Activated CD8-positive, alpha-beta memory T cell treated with anti-CD3 and anti-CD28 coated beads for 36 hours (primary cell): ENCODE measurements at regions not wholly inside any gene's neighbourhood (a gene's known extent, or its start where the extent isn't known, plus 50 kb on each side); places are given as distances from the start of the nearest gene placed in this dataset.

Experiments
- CTCF ChIA-PET: fragments of 350-600 bp; sonication (Branson Sonifier 250); formaldehyde crosslinking; loops from one replicate; lab custom pipeline; 2021; ENCODE audit warnings: antibody characterized with exemption; lab: Charles Lee
- POLR2A ChIA-PET: fragments of 350-600 bp; sonication (Branson Sonifier 250); formaldehyde crosslinking; loops from one replicate; lab custom pipeline; 2021; ENCODE audit warnings: antibody characterized with exemption; lab: Charles Lee

DNA sequence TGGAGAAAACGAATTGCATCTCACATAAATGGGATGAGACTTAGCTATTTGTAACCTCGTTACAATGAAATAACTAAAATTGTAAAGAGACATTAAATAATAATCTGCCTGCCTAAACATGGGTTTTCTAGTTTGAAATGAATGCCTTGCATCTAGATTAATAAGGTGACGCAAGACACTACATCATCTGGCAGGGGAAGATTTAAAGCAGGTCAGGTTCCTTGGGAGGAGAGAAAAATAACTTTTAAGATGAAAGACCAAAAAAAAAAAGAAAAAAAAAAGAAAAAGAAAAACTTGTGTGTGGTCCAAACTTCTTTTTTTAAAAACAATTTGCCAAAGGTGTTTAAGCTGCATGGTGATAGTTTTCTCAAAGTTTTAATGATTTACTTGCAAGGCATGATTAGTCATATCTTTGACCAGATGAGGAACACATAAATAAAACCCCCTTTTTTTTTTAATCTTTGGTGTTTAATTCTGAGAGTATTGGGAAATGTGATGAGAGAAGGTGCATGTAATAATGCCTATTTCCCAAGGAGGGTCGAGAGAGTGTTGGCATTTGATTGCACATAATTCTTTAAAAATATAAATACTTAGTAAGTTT lies 122.9 kb upstream of the ADAMTSL1 start:
- POLR2A ChIA-PET: no interaction called here

DNA sequence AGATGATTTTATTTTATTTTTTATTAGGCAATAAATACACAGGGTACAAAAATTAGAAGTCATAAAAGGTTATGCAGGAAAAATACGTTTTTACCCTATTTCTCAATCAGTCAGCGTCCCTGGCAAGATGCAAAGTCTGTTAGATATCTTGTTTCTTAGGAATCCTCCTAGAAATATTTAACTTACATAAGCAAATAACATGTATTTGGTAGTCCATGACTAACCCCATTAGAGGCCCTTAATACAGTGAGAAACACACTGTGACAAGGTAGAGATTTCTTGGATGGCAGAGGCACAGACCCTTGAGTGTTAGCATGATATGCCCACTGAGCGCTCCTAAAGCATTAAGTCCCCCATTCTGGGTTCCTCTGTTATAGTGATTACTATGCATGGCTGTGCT lies 121.2 kb upstream of the ADAMTSL1 start:
- ChIA-PET CTCF (no interaction called here), POLR2A (no interaction called here)

More for the DNA sequence above, 122.9 kb upstream of the ADAMTSL1 start:
- CTCF ChIA-PET: no interaction called here

DNA sequence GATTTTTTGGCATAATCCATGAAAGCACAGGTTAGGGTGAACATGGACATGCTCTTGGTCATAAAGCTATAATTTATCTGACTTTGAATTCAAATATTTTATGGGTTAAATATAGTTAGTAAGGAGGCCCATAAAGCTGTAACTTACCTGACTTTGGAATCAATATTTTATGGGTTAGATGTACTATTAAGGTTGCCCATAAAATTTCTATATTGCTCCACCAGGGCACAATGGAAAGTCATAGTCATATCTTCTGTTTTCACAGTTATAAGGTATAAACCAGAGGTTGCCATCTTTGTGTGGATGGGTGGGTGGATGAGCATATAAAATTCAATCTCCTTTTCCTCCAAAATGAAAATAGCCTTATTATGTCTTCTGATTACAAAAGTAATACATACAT lies 120.5 kb upstream of the ADAMTSL1 start:
- ChIA-PET POLR2A (no interaction called here), CTCF (no interaction called here)

DNA sequence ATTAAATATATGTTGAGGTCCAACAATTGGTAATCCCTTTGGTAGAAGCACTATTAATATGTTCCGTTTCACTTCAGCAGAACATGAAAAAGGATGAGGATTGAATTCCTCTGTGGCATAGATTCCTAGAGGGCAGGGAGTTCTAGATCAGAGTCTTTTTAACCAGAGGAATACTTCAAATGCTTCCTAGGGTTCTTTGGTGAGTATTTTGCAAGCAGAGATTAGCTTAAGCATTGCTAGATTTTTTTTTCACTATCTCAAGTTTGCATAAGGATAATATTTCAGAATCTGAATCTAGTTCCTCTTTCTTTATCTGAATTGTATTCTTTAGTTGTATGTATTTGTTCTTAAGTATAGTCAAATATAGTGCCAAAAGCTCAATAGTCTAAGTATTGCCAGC lies 116.6 kb upstream of the ADAMTSL1 start:
- POLR2A ChIA-PET: no interaction called here
- CTCF ChIA-PET: no interaction called here

DNA sequence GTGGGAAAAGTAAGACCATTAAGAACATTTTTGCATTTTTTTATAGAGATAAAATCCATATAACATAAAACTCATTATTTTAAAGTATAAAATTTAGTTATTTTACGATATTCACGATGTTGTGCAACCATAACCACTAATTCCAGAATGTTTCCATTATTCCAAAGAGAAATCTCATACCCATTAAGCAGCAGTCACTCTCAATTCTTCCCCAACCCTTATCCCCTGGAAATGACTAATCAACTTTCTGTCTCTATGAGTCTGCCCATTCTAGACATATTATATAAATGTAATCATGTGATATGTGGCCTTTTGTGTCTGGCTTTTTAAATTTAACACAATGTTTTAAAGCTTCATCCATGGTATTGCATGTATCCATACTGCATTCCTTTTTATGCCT lies 115.6 kb upstream of the ADAMTSL1 start:
- ChIA-PET POLR2A (no interaction called here), CTCF (no interaction called here)

DNA sequence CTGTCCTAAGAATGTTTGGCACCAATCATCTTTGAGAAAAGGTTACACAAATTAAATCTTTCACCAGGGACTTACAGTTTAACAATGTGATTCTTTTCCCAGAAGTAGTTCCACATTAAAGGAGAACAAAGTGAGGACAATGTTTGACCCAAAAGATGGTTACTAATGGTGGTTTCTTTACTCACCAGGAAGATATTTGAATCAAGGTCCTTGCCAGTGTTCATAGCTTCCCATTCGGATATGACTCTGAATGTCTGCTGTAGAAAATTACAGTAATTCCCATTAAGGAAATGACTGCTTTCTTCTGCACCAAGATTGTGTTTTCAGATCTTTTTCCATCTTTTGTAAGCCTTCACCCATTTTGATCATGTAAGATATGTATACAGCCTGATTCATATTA lies 114.6 kb upstream of the ADAMTSL1 start:
- ChIA-PET CTCF (no interaction called here), POLR2A (no interaction called here)

DNA sequence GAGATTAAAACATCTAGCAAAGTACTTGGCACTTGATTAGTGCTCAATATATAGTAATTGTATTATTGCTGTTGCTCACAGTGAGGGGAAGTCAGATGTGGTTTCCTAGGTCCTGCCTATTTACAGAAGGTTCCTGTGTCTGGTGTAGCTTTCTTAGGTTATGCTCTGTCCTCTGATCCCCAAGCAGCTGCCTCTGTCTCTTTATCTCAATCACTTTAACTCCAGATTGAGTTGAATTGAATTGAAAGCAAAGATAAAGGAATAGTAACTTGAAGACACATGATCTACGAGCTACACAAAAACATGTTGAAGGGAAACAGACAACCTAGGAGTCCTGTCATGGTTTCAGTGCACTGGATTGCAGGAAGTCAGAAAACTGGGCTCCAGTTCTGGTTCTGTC lies 113.9 kb upstream of the ADAMTSL1 start:
- CTCF ChIA-PET: no interaction called here
- POLR2A ChIA-PET: no interaction called here

DNA sequence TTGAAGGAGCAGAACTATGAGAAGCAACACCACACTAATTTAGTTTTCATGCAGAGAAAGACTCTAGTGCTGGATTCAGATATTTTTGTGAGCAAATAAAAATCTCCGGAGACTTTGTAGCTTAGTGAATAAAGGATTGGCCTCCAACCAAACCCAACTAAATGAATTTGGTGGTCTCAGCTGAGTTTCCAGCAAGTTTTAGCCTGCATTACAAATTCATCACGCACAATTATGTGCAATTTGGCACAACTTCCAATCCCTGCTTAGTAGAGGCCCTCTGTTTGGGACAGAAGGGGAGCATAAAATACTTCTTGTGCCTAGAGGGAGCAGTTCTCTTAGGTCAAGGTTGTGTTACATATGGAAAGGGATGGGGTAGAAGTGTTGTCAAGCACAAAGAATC lies 112.3 kb upstream of the ADAMTSL1 start:
- CTCF ChIA-PET: no interaction called here
- POLR2A ChIA-PET: no interaction called here

DNA sequence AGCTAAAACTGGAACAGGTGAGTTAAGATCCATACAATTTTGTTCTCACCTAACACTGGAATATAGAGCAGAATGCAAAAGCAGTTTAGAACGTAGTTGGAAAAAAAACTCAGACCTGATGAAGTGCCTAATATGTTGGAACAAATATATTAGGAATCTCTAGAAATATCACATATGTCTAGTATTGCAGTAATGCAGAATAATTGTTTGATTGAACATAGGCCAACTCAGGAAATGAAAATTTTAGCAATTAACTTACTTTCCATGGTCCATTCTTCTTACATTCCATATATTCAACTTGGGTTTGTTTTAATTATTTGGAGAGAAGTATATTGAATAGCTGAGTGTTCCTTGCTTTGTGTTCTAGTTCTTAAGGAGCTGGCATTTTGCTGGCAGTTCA lies 111.8 kb upstream of the ADAMTSL1 start:
- ChIA-PET POLR2A (no interaction called here), CTCF (no interaction called here)

DNA sequence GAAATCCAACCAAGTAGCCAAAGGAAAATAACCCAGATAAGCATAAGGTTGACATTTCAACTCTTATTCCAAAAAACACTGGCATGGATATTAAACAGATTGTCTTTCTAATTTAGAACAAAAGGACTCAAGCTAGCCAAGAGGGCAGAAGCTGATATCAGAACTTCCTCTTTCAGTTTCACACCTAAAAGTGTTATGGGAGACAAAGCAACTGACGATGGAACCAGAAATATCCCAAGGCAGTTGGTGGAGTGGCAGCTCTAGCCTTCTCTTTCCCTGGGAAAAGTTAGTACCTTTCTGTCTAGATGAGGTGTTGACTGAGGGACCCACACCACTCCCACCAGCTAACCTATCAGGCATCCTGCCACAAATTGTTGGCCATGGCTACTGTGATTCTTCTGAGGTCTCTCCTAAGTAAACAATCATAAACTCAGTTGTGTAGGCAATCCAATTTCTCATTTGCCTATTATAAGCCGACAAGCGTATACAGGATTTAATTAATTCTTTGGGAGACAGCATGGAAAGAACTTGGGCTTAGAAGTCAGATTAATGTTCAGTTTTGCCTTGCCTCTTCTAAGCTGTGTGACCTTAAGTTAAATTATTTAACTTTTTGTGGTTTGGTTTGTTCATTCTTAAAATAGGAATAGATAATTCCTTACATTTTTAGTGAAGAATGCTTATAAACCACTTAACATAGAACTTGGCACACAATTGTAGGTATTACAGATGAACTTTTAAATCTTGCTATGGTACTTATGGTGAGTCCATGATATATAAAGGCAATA lies 110.9 kb upstream of the ADAMTSL1 start:
- ChIA-PET CTCF (no interaction called here), POLR2A (no interaction called here)

DNA sequence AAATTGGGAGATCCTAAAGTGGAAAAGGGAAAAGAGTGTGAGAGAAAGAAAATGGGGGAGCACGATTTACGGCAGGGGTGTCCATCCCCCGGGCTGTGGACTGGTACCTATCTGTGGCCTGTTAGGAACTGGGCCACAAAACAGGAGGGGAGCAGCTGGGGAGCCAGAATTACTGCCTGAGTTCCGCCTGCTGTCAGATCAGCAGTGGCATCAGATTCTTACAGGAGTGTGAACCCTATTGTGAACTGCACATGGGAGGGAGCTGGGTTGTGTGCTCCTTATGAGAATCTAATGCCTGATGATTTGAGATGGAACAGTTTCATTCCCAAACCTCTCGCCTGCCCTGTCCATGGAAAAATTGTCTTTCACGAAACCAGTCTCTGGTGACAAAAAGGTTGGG lies 108.3 kb upstream of the ADAMTSL1 start:
- ChIA-PET POLR2A (no interaction called here), CTCF (no interaction called here)

DNA sequence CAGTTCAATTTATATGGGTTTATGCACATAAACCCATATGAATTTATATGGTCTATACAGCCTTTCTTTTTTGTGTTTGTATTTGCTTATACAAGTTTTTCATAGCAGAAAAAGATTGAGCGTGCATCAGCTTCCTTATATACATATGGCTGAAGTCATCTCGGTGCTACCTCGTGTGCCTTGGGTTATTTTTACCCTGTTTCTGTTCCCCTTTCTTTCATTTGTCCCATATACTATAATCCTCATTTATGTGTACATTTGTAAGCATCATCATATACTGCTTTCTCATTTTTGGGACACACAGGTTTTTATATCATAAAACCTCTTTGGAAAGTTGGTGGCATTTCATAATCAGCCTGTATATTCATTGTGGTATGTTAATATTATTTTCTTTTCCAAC lies 107.8 kb upstream of the ADAMTSL1 start:
- POLR2A ChIA-PET: no interaction called here
- CTCF ChIA-PET: no interaction called here

DNA sequence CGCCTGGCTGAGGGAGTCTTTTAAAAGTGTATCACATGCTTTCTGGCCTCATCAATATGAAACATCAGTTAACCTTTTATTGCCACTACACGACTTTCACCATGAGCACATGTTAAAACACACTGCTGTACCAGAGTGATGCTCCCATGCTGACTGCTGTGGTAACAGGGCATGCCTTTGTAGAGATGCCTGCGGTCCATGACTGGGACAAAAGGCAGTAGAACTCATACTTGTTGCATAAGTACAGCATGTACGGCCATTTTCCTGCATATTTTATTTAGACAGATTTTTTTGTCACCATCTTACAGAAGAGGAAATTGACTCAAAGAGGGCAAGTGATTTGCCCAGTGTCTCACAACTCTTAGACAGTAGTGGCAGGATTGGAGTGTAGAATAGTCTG lies 105.7 kb upstream of the ADAMTSL1 start:
- ChIA-PET POLR2A (no interaction called here), CTCF (no interaction called here)

DNA sequence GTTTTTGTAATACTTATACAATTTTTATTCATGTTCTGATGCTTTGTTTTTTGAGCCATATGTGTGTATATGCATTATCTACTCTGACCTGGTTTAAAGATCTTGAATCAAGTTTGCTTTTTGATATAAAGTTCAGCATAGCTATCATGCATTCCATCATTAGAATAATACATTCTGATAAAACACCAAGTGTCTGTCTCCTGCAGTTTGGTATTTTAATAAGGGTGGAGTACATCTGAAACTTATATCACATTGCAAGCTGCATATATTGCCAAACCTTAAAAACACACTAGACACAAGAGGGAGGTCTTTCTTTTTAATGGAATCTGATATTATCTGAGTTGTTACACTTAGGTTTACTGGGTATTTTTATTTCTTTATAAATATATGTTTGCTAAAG lies 102.8 kb upstream of the ADAMTSL1 start:
- ChIA-PET CTCF (no interaction called here), POLR2A (no interaction called here)

DNA sequence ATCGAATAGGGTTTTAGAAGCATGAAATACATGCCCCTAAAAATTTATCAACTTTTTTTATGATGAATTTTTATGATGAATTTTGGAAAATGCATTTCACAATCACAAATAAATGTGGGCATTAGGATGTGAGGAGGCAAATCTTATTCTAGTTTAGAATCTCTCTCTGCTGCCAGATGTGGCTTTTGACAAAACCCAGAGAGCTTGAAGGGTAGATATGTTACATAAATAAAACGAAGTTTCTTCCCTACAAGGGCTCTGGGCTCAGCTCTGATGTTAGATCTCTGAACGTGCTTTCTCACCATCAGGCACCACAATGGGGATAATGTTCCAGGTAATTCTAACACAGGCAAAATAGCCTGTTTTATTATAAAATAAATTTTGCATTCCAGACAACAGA lies 102.3 kb upstream of the ADAMTSL1 start:
- ChIA-PET CTCF (no interaction called here), POLR2A (no interaction called here)

DNA sequence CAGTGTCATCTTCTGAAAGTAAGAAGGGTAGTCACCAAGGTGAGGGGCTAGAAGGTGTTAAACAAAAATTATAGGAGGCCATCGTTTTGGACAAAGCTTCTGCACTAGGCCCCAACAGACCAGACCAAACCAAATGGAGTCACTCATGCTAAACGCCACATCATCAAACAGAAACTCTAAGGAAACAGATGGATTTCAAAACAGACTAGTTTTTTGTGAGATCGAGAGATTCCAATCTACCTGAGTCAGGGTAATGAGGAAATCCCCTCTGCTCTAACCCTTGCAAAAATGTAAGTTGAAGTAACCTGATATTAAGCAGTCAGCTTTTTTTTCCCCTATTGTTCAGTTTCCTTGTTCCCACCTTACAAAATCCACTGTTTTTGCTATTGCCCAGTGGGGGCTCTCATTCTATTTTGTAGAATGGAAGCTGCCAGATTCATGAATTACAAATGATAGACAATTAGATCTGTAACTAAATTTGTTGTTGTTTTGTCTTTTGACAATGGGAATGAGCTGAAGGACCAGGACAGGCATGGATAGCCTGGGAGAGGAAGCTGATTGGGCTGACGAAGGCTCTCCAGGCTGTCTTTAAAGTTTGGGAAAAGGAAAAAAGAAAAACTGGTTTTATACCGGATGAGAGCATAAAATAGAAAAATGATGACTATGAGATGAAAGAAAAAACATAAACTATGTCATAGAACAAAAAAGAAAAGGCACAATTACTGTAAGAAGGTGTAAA lies 94.7 kb upstream of the ADAMTSL1 start:
- POLR2A ChIA-PET: no interaction called here
- CTCF ChIA-PET: interaction anchor here (0.6 kb wide), 1 partner anchor 13 kb away, joined by 3 read pairs; no protein-coding TSS in a partner anchor

DNA sequence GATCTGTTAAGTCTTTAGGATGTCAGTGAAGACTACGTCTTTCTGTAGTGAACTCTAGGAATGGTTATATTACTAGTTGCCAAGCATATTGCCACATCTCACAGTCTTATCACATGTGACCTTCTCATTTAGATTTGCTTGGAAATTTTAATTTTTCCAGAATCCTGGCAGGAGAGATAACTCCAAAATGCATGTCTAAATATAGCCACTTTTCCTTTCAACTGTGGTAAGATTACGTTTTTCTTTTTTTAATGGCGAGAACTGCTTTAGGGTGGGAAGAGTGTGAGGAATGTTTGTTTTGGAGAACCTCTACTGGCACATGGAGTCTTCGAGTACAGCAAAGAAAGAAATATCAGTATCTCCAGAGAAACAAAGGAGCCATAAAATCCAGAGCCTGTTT lies 91.7 kb upstream of the ADAMTSL1 start:
- POLR2A ChIA-PET: no interaction called here
- CTCF ChIA-PET: no interaction called here

DNA sequence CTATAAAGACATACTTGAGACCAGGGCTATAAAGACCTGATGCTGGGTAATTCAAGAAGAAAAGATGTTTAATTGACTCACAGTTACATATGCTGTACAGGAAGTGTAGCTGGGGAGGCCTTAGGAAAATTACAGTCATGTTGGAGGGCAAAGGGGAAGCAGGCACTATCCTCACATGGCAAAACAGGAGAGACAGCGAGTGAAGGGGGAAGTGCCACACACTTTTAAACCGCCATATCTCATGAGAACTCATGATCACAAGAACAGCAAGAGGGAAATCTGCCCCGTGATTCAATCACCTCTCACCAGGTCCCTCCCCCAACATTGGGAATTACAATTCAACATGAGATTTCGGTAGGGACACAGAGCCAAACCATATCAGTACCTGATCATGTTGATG lies 89.9 kb upstream of the ADAMTSL1 start:
- ChIA-PET CTCF (no interaction called here), POLR2A (no interaction called here)

DNA sequence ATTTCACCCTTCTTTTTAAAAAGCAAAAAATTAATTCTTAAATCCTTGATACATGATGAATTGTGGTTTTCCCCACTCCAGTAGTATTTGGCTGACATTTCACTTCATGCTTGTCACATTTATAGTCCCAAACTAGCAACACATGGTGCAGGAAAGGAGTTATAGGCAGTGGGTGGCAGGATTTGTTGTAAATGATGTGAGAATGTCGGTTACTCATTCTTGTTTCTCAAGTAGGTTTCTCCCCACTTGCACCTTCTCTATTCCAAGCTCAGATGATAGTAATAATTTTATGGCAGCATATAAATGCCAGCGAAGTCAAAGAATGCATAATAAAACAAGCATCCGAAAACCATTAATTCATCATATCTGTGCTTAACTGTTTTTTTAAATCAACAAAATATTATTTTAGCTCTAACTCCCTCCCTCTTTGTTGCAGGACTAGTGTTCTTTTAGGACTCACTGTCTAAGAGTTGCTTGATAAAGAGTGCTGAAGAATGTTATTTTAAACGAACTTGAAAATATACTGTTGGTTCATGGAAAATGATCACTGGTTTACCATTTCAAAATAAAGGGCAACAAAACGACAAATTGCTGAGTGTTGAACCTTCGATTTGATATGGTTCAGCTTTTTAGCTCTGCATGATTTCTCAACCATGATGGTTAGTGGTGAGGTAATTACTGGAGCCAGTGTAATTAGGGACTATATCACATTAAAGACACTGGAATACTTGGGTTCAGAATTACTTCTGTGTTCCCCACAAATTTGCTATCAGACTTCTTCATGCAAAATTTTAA lies 88.1 kb upstream of the ADAMTSL1 start:
- CTCF ChIA-PET: no interaction called here
- POLR2A ChIA-PET: no interaction called here

DNA sequence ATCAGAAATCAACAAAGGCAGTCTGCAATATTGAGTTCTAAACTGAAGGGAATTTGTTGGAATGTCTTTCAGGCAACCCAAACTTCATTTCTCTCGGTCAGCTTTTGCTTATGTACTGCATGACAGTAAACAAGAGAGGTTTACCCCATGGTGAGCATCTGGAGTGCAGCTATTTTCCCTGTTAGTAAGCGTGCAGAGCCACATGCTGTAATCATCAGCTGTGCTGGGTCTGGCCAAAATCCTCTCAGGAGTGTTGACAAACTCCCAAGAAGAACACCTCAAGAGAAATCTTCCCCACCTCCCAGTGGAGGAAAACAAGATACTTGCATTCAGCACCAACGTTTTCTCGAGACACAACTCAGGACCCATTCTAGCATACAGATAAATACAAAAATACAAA lies 83.6 kb upstream of the ADAMTSL1 start:
- POLR2A ChIA-PET: no interaction called here
- CTCF ChIA-PET: no interaction called here
